DOHH2 (cell line): ENCODE measurements at regions not wholly inside any gene's neighbourhood (a gene's known extent, or its start where the extent isn't known, plus 50 kb on each side); places are given as distances from the start of the nearest gene placed in this dataset.

ENCODE experiments used
- CTCF ChIP-seq: fragments of 200-600 bp; sonication (generic); IDR thresholded peaks from one replicate; pipeline ENCODE4 v1.5.1; 2014; ENCODE audit warnings: antibody characterized with exemption, mild to moderate bottlenecking, low read depth, low read length; ENCODE audit not compliant: poor library complexity, severe bottlenecking
- EZH2phosphoT487 ChIP-seq: fragments of 200-600 bp; sonication (generic); IDR thresholded peaks from 2 replicates; pipeline ENCODE4 v1.6.1; 2017; ENCODE audit warnings: borderline replicate concordance, mild to moderate bottlenecking, antibody characterized with exemption, low read length, moderate library complexity, mixed read lengths

GRCh38 chr2:16322308-16323125 lies 343.1 kb downstream of the CYRIA start:
- no peak for TF ChIP-seq CTCF
- no peak for TF ChIP-seq EZH2phosphoT487
